Activated CD4-positive, CD25-positive, alpha-beta regulatory T cell (primary cell): ENCODE measurements at regions not wholly inside any gene's neighbourhood (a gene's known extent, or its start where the extent isn't known, plus 50 kb on each side); places are given as distances from the start of the nearest gene placed in this dataset.

Source experiments
- DNase-seq, 4 experiments: peaks; one replicate each; lab custom pipeline; 2025; lab: John Stamatoyannopoulos, UW

DNA sequence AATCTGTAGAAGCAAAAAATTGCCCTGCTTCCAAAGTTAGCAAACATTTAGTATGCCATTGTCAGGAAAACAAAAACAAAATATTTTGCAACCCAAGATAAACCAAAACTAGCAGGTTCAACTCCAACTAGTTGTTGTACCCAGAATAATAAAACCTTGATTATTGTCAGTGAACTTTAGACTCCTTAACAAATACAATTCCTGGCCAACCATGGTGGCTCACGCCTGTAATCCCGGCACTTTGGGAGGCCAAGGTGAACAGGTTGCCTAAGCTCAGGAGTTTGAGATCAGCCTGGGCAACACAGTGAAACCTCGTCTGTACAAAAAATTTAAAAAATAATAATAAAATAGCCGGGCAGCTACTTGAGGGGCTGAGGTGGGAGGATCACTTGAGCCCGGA is 53.6 kb upstream of the EPCAM start:
- no peak for DNase-seq

DNA sequence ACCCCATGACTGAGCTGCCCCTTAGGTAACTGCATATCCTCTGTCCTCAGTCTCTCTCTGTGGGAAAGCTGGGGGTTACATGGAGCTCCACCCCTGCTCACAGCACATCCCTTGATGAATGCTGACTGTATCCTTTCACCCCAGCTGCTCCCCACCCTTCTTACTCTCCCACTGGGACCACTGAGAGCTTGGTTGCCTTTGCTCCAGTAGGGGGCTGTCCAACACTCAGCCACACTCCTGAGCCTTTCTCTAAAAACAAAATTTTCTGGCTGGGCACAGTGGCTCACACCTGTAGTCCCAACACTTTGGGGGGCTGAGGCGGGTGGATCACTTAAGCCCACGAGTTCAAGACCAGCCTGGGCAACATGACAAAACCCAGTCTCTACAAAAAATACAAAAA is 55.4 kb upstream of the EPCAM start:
- DNase-seq: no peak

DNA sequence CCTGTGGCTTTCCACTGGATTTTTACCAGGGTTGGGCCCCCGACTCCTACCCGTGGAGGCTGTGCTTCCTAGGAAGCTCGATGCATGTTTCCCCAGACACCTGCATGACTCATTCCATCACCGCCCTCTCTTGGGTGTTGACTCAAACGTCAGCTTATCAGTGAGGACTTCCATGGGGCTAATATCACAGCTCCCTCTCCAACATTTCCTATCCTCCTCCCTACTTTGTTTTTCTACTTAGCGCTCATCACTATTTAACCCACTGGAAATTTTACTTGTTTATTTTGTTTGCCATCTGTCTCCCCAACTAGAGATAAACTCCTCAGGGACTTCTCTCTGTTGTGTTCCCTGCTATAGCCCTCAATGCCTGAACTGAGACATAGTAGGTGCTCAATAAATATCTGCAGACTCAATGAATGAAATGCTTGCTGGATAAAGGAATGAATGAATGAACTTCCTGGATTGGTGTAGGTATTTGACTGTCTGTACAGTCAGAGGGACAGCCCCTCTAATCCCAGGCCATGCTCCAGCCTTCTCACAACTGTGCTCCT is 55.9 kb upstream of the EPCAM start:
- no peak for DNase-seq

DNA sequence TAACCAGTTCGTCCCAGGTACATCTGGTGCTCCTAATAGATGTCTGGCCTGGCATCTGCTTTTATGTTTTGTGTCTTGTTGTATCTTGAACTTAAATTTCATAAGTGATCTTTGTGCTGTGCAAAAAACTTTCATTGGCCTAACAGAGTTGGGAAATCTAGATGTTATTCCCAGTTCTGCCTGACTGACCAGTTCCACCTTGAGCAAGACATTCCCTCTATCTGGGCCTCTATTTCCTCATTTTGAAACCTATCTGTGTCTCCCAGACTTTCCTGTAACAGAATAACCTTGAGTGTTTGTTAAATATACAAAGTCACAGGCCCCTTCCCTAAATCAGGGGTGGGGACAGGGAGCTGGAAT is 56.6 kb upstream of the EPCAM start:
- no peak for DNase-seq

DNA sequence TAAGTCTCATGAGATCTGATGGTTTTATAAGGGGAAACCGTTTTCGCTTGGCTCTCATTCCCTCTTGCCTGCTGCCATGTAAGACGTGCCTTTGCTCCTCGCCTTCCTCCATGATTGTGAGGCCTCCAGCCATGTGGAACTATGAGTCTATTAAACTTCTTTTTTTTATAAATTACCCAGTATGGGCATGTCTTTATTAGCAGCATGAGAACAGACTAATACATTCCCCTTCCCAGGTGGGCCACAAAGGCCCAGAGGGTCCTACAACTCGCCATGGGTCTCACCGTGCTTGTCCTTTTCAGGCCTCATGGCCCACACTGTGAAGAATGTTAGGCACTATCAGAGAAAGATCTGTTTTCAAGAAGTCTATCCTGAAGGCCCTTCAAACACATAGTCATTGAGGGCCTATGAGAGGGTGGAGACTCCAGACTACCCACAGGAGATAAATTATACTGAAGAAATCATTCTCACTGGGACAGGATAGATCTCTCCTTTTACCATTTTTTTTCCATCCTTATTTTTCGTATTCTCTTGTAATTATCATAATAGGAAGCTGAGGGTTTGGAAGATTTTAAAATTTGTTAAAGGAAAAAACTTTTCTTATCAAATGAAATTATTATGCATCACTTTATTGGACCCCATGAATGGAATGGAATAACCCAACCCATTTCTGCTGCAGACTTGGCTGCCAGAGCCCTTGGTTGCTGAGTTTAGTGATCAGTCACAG is 57.2 kb upstream of the EPCAM start:
- DNase-seq: no peak

DNA sequence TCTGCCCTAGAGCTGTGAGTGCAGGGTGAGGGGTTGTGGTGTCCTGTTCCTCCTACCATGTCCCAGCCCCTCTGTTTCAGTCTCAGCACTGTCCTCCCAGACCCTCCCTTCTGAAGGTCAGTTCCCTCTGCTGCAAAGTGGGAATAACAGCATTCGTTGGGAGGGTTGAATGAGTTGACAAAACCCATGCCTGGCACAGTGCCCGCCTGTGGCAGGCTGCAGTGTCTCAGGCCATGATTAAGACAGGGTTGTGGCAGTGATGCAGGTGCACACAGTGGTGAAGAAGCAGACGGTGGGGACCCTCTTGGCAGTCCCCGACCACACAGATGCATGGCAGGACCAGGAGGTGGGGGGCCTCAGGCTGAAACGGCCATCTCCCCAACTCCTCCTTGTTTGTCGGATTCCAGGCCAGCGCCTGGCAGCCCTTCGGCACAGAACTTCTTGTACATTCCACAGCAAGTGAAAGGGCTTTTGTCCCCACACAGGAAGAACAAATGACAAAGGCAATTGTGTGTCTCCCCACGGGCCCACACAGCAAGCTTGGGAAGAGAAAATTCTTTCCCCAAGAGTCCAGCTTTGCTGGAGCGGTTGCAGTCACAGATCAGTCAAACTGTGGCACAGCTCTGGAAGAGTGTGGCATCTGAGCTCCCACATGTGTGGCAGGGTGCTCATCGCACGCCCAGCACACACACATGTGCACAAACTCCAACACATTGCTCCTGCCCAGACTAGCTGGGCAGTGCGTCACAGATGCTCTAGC is 58.1 kb upstream of the EPCAM start:
- DNase-seq: no peak

DNA sequence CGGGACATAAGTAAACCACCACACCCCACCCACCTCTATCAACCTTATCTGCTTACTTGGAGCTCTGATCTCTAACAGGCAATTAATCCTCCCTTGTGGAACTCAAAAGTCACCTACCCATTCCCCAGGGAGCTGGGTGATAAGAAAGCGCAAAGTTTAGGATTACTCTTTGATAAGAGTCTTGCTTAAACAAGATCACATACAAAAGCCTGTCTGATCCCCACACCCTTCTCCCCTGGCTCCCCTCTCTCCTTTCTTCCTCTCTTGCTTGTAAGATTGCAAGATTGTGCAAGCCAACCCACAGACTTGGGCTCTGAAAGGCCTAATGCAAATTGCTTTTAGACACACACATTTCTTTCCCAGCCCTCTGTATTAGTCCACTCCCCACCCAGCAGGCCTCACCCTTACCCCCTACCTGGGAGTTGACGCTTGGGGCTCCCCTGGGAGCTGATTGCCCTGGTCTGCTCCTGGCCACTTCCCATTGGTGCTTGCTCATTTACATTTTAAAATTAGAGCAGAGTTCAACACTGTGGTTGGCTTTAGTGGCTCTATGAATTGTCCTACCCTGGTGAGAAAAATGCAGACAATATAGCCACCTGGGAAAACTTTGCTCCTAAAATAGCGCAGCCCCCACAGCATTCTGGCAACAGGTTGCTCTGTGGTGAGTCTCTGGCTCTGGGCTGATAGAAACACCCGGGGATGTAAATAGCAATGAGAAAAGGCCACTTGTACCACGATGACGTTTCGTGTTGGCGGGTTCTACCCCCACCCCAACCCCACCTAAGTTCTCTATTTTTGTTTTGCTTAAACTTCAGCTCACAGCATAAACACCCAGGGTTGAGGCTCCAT is 58.9 kb upstream of the EPCAM start:
- no peak for DNase-seq

DNA sequence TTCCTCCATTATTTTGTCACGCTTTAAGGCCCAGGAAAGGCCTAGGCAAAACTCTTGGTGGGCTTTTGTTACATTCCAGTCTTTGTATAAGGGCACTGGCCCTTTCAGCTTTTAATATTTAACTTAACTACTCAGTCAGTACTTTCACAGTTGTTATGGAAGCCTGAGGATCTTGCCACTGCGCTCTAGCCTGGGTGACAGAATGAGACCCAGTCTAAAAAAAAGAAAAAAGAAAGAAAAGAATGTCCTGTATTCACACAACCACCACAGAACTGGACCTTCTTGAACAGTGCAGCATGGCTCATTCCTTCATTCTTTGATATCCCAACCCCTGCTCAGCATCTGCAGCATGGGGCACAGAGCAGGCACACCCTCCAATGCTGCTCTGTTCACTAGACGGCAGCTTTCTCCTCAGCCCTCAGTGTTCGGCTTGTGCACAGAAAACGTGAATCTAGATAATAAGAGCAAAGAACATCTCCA is 59.6 kb upstream of the EPCAM start:
- DNase-seq: no peak

DNA sequence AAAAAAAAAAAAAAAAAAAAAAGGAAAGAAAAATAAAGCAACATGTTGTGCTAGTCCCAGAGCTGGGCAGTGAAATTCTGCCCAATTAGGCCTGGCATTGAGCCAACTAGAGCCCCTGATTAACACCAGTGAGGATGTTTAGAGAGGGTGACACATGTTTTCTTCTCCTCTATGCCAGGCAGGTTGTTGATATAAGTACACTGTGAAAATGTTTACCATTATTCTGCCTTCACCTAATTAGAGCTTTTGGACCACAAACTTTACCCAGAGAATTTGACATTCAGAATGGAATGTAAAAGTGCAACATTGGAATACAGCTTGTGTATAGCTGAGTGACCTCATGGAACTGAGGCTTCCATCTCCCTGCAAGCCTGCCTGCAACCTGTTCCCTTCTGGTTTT is 62.0 kb upstream of the EPCAM start:
- no peak for DNase-seq

DNA sequence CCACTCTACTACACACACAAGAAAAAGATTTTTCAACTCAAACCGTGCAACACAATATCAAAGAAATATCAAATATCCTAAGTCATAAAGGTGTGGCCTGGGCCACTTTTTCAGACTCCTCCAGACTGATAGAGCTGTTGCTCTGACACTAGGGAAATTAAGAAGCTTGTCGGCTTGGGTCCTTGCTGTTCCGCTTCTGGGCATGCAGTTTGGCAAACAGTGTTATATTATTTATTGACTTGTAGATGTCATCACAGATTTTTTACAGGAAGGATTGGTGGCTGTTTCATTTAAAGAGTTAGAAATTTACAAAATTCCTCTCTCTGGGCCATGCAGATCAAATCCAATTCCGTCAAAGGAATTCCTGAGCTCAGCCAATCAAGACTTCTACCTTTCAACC is 64.5 kb upstream of the EPCAM start:
- DNase-seq: no peak

DNA sequence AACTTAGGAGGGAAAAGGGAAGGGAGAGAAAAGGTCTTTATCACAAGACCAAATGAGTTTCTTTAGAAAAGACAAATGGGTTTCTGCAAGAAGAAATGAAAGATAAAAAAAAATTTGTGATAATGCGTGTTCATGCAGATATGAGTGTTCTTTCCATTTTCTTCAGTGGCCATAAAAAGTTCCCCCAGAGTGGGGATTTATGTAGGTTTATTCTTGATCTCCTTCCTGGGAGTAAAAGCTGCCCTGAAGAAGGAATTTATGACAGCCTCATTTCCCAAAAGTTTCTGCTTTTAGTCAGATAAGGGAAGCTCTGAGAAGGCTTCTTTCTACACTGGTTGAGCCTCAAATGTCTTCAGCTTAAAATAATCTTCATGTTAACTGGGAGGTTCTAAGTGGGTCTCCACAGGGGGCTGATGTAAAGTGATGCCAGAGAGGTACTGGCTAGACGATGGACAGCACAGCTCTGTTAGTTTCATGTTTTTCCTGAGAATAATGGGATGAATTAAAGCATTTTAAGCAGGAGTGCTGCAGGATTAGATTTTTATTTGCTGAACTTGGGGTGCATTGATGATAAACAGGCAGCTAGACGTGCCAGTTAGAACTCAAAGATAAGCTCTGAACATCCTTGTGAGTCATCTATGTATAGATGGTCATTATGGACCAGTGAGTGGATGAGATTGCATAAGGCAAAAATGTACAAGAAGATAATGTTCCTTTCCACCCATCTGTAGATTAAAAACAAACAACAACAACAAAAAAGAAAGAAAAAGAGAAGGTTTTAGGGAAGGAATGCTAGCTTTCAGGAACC is 65.6 kb upstream of the EPCAM start:
- no peak for DNase-seq

DNA sequence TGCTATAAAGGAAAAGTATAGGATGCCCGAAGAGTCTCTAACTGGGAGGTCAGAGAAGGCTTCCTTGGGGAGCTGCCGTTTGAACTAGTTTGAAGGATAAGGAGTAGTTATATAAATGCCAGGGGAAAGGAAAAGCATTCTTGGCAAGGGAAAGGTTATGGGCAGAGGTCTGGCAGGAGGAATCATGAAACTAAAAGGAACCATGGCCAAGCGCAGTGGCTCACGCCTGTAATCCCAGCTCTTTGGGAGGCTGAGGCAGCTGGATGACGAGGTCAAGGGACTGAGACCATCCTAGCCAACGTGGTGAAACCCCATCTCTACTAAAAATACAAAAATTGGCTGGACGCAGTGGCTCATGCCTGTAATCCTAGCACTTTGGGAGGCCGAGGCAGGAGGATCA is 66.8 kb upstream of the EPCAM start:
- no peak for DNase-seq

DNA sequence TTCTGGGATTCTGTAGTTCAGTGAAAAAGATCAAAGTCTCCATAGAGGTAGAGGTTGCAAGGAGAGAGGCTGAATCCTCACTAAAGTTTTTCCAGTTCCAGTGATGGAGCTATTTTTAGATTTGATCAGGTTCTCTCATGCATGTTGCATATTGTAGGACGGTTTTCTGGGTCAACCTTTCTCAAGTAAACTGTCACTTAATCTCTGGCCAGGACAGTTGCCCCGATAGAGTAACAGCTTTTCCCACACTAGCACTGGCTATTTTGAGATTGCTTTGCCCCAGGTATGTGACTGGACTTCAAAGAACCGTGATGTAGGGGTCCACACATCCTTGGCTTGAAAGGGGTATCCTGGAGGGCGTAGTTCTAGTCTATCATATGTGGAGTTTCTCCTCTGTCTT is 67.4 kb upstream of the EPCAM start:
- DNase-seq: no peak

DNA sequence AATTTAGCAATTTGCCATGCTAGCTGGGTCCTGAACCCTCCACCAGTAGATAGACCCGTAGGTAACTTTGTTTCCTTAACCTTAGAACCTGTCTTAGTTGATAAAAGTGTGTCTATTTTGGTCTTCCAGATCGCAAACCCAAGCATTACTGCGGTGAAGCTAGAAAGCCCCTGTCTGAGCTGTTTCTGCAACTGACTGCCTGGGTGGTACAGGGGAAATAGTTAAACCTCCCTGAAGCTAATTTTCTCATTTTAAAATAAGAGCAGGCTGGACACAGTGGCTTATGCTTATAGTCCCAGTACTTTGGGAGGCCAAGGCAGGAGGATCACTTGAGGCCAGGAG is 67.9 kb upstream of the EPCAM start:
- no peak for DNase-seq

DNA sequence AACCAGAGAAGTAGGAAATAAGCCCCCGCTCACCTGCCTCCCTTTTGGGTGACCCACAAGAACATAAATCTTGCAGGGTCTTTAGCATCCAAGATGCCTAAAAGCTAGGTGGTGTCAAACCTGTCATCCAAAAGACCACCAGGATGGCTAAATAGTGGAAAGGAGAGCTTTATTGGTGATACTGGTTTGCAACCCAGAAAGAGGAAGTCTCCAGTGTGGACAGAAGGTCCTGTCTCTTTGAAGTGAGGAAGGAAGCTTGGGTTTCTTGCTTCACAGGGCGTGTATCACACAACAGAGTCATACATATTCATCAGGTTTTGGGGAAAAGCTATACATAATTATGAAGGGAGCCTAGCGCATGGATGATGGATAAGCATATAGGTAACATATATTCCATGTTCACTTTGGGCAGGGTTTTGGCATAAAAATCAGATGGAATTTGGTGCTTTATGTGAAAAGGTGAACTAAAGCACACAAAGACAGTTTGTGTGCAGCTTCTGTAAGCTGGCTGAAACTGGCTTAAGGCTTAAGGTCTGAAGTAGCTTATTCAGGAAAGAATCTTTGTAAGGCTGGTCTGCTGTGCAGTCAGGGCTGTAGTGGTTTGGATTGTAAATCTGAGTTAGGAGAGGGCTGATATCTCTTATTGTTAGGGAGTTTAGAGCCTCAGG is 68.4 kb upstream of the EPCAM start:
- DNase-seq: no peak

DNA sequence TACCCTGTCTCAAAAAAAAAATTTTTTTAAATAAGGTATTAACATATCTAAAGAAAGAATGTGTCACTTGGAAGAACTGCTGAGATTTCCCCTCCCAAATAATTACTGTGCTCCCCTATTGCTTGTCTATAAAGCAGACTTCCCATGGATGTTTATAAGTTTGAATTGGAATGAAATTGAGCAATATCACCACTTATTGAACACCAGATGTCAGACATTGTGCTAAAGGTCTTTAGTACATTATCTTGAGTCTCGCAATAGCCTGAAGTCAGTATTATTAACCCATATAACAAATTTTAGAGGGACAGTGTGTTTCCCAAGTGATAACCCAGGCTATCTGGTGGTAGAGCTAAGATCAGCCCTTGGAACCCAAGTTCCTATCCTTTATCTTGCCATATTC is 69.0 kb upstream of the EPCAM start:
- DNase-seq: no peak

DNA sequence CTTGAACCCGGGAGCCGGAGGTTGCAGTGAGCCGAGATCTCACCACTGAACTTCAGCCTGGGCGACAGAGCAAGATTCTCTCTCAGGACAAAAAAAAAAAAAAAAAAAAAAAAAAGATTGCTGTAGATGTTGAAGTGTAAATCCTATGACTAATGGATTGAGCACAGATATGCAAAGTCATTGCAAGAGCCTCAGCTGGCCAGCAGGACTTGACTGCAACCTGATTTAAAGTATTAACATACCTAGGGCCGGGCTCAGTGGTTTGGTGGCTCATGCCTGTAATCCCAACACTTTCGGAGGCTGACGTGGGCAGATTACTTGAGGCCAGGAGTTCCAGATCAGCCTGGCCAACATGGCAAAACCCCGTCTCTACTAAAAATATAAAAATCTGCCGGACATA is 69.6 kb upstream of the EPCAM start:
- DNase-seq: no peak

DNA sequence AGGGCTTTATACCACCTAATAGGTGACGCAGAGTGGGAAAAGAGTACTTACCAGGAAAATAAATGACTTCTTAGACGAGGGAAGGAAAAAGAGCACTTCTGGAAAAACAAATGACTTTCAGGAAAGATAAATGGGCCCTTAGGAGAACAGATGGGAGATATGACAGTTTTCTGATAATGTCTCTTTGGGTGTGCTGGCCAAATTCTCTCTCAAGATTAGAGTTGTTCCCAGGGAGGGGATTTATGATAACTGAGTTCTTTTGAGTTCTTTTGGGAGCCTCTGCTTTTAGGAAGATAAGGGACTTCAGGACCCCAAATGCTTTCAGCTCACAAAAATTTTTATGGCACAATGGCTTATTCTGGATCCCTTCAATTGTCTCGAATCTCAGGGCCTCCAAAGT is 70.3 kb upstream of the EPCAM start:
- no peak for DNase-seq

DNA sequence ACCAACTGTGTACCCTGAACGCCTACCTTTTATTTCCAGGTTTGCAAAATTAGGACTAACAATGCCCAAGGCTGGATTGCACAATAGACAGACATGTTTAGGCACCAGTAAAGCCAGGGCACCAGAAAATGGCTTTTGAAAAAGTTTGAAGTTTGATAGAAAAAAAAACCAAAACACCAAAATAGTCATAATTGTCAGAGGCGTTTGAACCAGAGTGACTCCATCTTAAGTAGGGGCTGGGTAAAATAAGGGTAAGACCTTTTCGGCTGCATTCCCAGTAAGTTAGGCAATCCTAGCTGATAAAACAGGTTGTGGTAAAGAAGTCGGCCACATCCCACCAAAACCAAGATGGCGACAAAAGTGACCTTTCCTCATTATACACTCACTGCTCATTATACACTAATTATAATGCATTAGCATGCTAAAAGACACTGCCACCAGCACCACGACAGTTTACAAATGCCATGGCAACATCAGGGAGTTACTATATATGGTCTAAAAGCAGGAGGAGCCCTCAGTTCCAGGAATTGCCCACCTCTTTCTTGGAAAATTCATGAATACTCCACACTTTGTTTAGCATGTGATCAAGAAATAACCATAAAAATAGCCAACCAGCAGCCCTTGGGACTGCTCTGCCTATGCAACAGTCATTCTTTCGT is 71.2 kb upstream of the EPCAM start:
- DNase-seq: no peak

DNA sequence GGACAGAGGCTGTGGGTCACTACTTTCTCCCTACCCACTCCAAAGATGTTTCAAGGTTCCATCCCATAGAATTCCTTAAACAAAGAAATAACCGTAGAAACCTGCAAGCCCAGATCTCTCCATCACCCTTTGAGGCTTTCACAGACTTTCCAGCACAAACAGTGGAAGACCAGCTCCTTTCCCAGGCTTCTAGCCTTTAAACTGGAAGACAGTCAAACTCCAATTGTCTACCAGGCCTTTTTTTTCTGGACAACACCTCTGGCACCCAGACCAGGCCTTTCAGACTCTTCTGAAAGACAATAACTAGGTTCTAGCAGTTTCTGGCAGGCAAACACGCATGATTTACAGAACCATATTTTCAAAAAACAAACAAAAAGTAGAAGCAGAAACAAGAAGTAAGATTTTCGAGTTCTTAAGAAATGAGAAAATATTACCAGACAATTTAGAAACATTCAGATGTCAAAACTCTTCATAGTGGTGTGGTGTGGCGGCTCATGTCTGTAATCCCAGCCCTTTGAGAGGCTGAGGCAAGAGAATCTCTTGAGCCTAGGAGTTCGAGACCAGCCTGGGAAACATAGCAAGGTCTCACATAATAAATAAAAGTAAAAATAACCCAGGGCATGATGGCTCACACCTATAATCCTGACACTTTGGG is 73.0 kb upstream of the EPCAM start:
- DNase-seq: no peak
